K562 (cell line): ENCODE measurements at regions not wholly inside any gene's neighbourhood (a gene's known extent, or its start where the extent isn't known, plus 50 kb on each side); places are given as distances from the start of the nearest gene placed in this dataset.

ENCODE experiments used
- ATAC-seq: fragments of 200-7000 bp; cut with Tn5 transposase; 3 replicates; pipeline ENCODE4 v1.9.1; 2020; ENCODE audit warnings: moderate library complexity
- BruUV-seq: library from RNA; stranded (reverse); fragments of 400-500 nt; replicated peaks from 2 replicates; lab custom pipeline; 2021; lab: Mats Ljungman, UMichigan
- CTCF ChIA-PET: fragments of 300-600 bp; formaldehyde crosslinking; extraction: SDS; loops from one replicate; lab custom pipeline; 2021; ENCODE audit warnings: low intra/inter-chr PET ratio; lab: Yijun Ruan, JAX
- POLR2A ChIA-PET: fragments of 300-600, 350-650 bp; sonication (Branson Sonifier 250); formaldehyde crosslinking; extraction: SDS; loops from one replicate; lab custom pipeline; 2021; ENCODE audit warnings: antibody characterized with exemption, inconsistent platforms; lab: Yijun Ruan, JAX
- DNase-seq, 4 experiments: peaks; one replicate each; pipeline versions ENCODE4 v3.0.0 to v3.0.0-alpha.2; 2011 to 2018; ENCODE audit warnings: low spot score in 3 of 4, mixed read lengths in 3 of 4; ENCODE audit errors: extremely low read depth in 1 of 4
- FAIRE-seq: peaks from 2 replicates; lab custom pipeline; 2011; peaks lifted over from hg19 to GRCh38; lab: Jason Lieb, UNC
- H2AFZ ChIP-seq: 2 replicates; pipeline ENCODE4 v1.6.0; 2011; ENCODE audit warnings: low read depth, low read length, control low read depth, inconsistent platforms
- H3K27ac ChIP-seq: fragments of 200-600 bp; 3 replicates; pipeline ENCODE4 v1.8.0; 2011; ENCODE audit warnings: low read depth, mild to moderate bottlenecking, control low read depth, inconsistent platforms, low read length, moderate library complexity, mixed read lengths; ENCODE audit errors: extremely low read depth
- H3K27me3 ChIP-seq, 2 experiments: fragments of 300-600 bp in 1 of 2; 2 replicates in 1 of 2; 3 replicates in 1 of 2; pipeline versions ENCODE4 v1.6.0 to v1.8.0; 2011; ENCODE audit warnings: inconsistent platforms in 2 of 2, low read length in 2 of 2, mild to moderate bottlenecking in 1 of 2, mixed read lengths in 1 of 2, moderate library complexity in 1 of 2; ENCODE audit not compliant: control insufficient read depth in 2 of 2, insufficient read depth in 2 of 2
- H3K36me3 ChIP-seq: fragments of 300-600 bp; 3 replicates; pipeline ENCODE4 v1.8.0; 2011; ENCODE audit warnings: mild to moderate bottlenecking, low read length, inconsistent platforms; ENCODE audit not compliant: control insufficient read depth, insufficient read depth
- H3K4me1 ChIP-seq, 2 experiments: fragments of 200-600 bp in 1 of 2; replicated peaks in 1 of 2; 2 replicates in 1 of 2; 3 replicates in 1 of 2; pipeline versions ENCODE4 v1.5.1 to v1.8.0; 2011; ENCODE audit warnings: inconsistent platforms in 2 of 2, low read length in 2 of 2, mild to moderate bottlenecking in 1 of 2, mixed read lengths in 1 of 2, moderate library complexity in 1 of 2; ENCODE audit not compliant: control insufficient read depth in 2 of 2, insufficient read depth in 2 of 2
- H3K4me2 ChIP-seq: 2 replicates; pipeline ENCODE4 v1.6.1; 2011; ENCODE audit warnings: low read length, control low read depth, inconsistent platforms, mixed read lengths; ENCODE audit not compliant: insufficient read depth
- H3K4me3 ChIP-seq: fragments of 200-600 bp; sonication (generic), shearing (Covaris generic); 2 replicates; pipeline ENCODE4 v1.5.1; 2016; ENCODE audit warnings: control low read depth, inconsistent platforms
- H3K79me2 ChIP-seq: fragments of 200-600 bp; 3 replicates; pipeline ENCODE4 v1.8.0; 2011; ENCODE audit warnings: low read length, inconsistent platforms; ENCODE audit not compliant: control insufficient read depth, insufficient read depth
- H3K9ac ChIP-seq, 2 experiments: 2 replicates each; pipeline versions ENCODE4 v1.6.0 to v1.6.1; 2011; ENCODE audit warnings: low read depth in 2 of 2, low read length in 2 of 2, control low read depth in 1 of 2, inconsistent platforms in 1 of 2, mild to moderate bottlenecking in 1 of 2, mixed read lengths in 1 of 2; ENCODE audit not compliant: insufficient read depth in 1 of 2
- H3K9me1 ChIP-seq: one replicate; pipeline ENCODE4 v1.6.0; 2011; ENCODE audit warnings: inconsistent platforms, mild to moderate bottlenecking, low read length, moderate library complexity; ENCODE audit not compliant: control insufficient read depth, insufficient read depth
- H3K9me3 ChIP-seq: replicated peaks from 2 replicates; pipeline ENCODE4 v1.5.1; 2011; ENCODE audit warnings: low read depth, low read length, inconsistent platforms; ENCODE audit not compliant: control insufficient read depth, insufficient read depth
- H4K20me1 ChIP-seq: replicated peaks from 2 replicates; pipeline ENCODE4 v1.6.1; 2011; ENCODE audit warnings: low read length, inconsistent platforms, mixed read lengths; ENCODE audit not compliant: control insufficient read depth, insufficient read depth
- CBFA2T3 ChIP-seq: fragments of 450-650 bp; IDR thresholded peaks from 2 replicates; pipeline ENCODE4 v1.6.1; 2017
- NR4A1 ChIP-seq, 2 experiments: fragments of 250-450 bp in 1 of 2; fragments of 450-650 bp in 1 of 2; sonication (Bioruptor Pico) in 1 of 2; IDR thresholded peaks; 2 replicates each; pipeline versions ENCODE4 v1.4.0 to v1.6.1; 2016 to 2020; ENCODE audit warnings: mild to moderate bottlenecking in 2 of 2, missing compliant biosample characterization in 1 of 2, missing genetic modification characterization in 1 of 2, moderate library complexity in 1 of 2
- SIN3B ChIP-seq: fragments of 450-650 bp; IDR thresholded peaks from 2 replicates; pipeline ENCODE4 v1.6.1; 2017; ENCODE audit warnings: low read depth, mild to moderate bottlenecking, moderate library complexity
- ZNF395 ChIP-seq: fragments of 200-800 bp; sonication (Bioruptor generic); IDR thresholded peaks from 2 replicates; pipeline ENCODE4 v1.6.1; 2017; ENCODE audit warnings: missing genetic modification characterization, missing compliant biosample characterization
- ZNF41 ChIP-seq: fragments of 250-450 bp; sonication (Bioruptor Pico); conservative IDR thresholded peaks from 2 replicates; pipeline ENCODE4 v1.4.0; 2020; ENCODE audit warnings: mild to moderate bottlenecking
- ZNF695 ChIP-seq: fragments of 450-650 bp; formaldehyde crosslinking; IDR thresholded peaks from 2 replicates; pipeline ENCODE4 v1.4.0; 2020; ENCODE audit warnings: mild to moderate bottlenecking, moderate library complexity
- ZNF75A ChIP-seq: fragments of 450-650 bp; formaldehyde crosslinking; IDR thresholded peaks from 2 replicates; pipeline ENCODE4 v1.4.0; 2020; ENCODE audit warnings: mild to moderate bottlenecking
- ZNF830 ChIP-seq: fragments of 250-450 bp; sonication (Bioruptor Pico); IDR thresholded peaks from 2 replicates; pipeline ENCODE4 v1.5.0; 2021; ENCODE audit warnings: mild to moderate bottlenecking
- WGBS: fragments of 100-300 bp; shearing (Covaris generic); methylation state at CpG from one replicate; pipeline ENCODE4 v1.1.6; 2016; ENCODE audit warnings: low coverage, mixed read lengths; ENCODE audit not compliant: insufficient coverage; ENCODE audit errors: missing lambda C conversion rate; 5-methylcytosine and 5-hydroxymethylcytosine counted together
- in situ Hi-C: fragments of 300-500 bp; cut with MboI; formaldehyde crosslinking; loops from 4 replicates; pipeline ENCODE4 v1.15.0; 2018; ENCODE audit warnings: inconsistent platforms, mixed read lengths
- intact Hi-C: fragments of 100-400 bp; cut with micrococcal nuclease; formaldehyde crosslinking; loops from 2 replicates; pipeline ENCODE4 v1.14.2; 2022

- TF ChIP-seq ZNF41 = no peak
- no peak for TF ChIP-seq NR4A1 (CRISPR knock-in tag; IDR thresholded peaks at IDR 0.05)
- TF ChIP-seq NR4A1 (tag; IDR thresholded peaks at IDR 0.05) = no peak
- TF ChIP-seq, all 486 proteins: peak for 0
Measured at GRCh38 chr10:52540479-52540984, 226.5 kb downstream of the DKK1 start (continued).

GRCh38 chr10:52541006-52541473, 227.0 kb downstream of the DKK1 start:
- Histone ChIP-seq H3K79me2 (no peaks in the 10 kb centered on the region), H3K36me3 (no peaks in the 10 kb centered on the region), H3K27ac (no peak overlapping the region), H2AFZ (no peak overlapping the region), H3K4me3 (no peak overlapping the region), H3K27me3 (no peaks in the 10 kb centered on the region), H3K9me3 (peaks cover 2% of the 10 kb centered on the region; the same call in 1 of the 2 replicates), H3K9me1 (no peaks in the 10 kb centered on the region), H3K4me1 (no peaks in the 10 kb centered on the region), H4K20me1 (no peaks in the 10 kb centered on the region), H3K9ac (no peak overlapping the region), H3K4me2 (no peak overlapping the region)
- intact Hi-C loops = no loop called here
- no peak for ATAC-seq
- TF ChIP-seq ZNF75A (CRISPR knock-in tag) (no peak), SIN3B (no peak), ZNF695 (CRISPR knock-in tag) (no peak), CBFA2T3 (no peak), ZNF395 (no peak), ZNF830 (CRISPR knock-in tag) (no peak)
- WGBS = 0% methylated on average over 2 of the region's 2 CpGs
- CTCF ChIA-PET = no interaction called here
- BruUV-seq = no TSS peak
- no peak for DNase-seq
- FAIRE-seq = no peak
- POLR2A ChIA-PET = no interaction called here
- in situ Hi-C loops = no loop called here
